Fibroblast of mammary gland (primary cell): ENCODE measurements at regions not wholly inside any gene's neighbourhood (a gene's known extent, or its start where the extent isn't known, plus 50 kb on each side); places are given as distances from the start of the nearest gene placed in this dataset.

Experiments used
- DNase-seq: peaks from one replicate; pipeline ENCODE4 v3.0.0-alpha.2; 2010; ENCODE audit warnings: low read depth
- H3K4me3 ChIP-seq: 2 replicates; pipeline ENCODE4 v1.5.1; 2011; ENCODE audit warnings: low read depth, mild to moderate bottlenecking, low read length, moderate library complexity; ENCODE audit not compliant: control insufficient read depth
- TF ChIP-seq, protein P1 (sequence below): conservative IDR thresholded peaks from 2 replicates; pipeline ENCODE4 v1.5.1; 2011; ENCODE audit warnings: low read depth, low read length, inconsistent platforms; ENCODE audit not compliant: control insufficient read depth, insufficient read depth

DNA sequence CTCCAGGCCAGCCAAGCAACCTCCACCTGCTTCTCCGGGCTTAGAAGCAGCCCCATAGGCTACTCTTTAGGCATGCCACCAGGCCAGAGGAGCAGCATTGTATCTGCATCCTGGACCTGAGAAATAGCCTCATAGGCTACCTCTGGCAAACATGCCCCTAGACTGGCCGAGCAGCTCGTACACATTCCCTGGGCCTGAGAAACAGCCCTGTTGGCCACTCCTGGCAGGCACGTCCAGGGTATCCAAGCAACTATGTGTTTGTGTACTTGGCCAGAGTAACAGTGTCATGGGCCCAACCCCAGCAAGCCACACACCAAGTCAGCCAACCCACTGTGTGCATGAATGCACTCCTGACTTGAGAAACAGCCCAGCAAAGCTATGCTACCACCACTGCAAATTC, 498.7 kb upstream of the CDIN1 start:
- DNase-seq, result no peak
- no peak overlapping the region for H3K4me3 ChIP-seq
- TF ChIP-seq, protein P1, sequence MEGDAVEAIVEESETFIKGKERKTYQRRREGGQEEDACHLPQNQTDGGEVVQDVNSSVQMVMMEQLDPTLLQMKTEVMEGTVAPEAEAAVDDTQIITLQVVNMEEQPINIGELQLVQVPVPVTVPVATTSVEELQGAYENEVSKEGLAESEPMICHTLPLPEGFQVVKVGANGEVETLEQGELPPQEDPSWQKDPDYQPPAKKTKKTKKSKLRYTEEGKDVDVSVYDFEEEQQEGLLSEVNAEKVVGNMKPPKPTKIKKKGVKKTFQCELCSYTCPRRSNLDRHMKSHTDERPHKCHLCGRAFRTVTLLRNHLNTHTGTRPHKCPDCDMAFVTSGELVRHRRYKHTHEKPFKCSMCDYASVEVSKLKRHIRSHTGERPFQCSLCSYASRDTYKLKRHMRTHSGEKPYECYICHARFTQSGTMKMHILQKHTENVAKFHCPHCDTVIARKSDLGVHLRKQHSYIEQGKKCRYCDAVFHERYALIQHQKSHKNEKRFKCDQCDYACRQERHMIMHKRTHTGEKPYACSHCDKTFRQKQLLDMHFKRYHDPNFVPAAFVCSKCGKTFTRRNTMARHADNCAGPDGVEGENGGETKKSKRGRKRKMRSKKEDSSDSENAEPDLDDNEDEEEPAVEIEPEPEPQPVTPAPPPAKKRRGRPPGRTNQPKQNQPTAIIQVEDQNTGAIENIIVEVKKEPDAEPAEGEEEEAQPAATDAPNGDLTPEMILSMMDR, result no peak

DNA sequence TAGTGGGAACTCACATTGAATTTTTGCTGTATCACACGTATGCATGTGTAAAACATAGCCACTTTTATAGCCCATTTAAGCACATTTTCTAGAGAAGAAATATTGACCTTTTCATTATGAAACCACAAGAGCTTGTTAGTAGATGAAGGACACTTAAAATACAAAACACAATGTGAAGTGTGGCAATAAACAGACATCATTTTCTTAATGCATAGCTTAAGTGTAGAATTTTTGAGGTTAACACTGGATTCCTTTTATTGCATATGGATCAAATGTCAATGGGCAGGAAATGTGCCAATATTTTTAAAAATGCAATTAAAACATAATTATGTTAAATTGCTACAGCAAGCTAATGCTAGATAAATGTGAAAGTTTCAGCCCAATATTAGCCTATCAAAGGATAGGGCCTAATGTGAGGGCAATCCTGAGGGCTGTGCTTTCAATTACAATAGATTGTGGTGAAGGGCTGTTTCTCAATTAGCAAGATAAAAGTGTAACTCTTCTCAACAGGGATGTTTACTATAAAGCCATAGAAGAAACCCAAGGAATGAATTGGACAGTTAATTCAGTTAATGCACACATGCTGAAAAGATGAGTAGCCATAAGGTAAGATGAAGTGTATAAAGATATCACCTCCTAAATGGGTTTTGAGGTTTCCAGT, 489.0 kb upstream of the CDIN1 start:
- H3K4me3 ChIP-seq, result no peak overlapping the region
- DNase-seq, result no peak
- TF ChIP-seq, protein P1, result no peak

DNA sequence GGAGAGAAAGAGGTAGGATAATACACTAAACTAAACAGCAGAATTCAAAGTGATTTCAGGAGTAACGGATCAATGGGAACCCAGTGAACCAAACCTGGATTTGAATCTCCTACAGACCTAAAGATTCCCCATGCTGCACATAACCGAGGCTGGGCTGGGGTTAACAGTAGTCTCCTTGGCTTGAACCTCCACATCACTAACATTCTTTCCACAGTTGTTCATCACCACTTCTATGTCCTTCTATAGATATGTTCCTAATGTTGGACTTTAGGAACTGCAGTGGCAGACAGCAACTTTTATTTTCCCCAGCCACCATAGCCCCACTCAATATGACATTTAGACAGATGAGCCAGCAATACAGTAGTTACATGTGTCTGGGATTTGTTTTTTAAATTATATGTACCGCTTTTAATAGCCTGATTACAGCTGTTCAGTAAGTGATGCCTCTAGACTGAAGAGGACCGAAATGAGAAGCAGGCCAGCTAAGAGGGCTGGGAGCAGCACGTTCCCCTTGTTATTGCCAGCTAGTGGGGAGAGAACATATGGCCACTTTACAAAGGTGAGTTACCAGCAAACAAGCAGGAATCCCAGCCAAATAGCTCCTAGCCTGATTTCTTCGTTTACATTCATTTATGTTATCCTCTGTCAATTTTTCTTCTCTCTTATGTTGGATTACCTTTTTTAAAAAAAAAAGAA, 472.6 kb upstream of the CDIN1 start:
- no peak overlapping the region for H3K4me3 ChIP-seq
- TF ChIP-seq, protein P1, result no peak
- DNase-seq, result no peak

DNA sequence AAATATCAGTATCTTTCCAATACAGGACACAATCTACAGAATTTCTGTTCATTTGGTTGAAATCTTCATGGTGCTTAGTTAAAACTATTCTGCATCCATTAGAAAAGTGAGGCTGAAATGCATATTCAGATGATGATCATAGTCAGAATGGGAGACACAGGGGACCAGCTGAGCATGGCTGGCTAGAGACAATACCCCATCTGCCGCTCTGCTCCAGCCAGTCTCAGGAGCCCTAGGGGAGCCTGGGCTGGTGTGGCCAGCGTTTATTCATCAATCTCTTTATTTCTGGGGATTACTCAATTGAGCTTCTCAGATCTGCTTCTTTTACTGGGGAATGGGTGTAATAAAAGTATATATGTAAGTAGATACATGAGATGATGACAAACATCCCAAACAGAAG, 470.9 kb upstream of the CDIN1 start:
- TF ChIP-seq, protein P1, result no peak
- no peak overlapping the region for H3K4me3 ChIP-seq
- DNase-seq, result no peak

DNA sequence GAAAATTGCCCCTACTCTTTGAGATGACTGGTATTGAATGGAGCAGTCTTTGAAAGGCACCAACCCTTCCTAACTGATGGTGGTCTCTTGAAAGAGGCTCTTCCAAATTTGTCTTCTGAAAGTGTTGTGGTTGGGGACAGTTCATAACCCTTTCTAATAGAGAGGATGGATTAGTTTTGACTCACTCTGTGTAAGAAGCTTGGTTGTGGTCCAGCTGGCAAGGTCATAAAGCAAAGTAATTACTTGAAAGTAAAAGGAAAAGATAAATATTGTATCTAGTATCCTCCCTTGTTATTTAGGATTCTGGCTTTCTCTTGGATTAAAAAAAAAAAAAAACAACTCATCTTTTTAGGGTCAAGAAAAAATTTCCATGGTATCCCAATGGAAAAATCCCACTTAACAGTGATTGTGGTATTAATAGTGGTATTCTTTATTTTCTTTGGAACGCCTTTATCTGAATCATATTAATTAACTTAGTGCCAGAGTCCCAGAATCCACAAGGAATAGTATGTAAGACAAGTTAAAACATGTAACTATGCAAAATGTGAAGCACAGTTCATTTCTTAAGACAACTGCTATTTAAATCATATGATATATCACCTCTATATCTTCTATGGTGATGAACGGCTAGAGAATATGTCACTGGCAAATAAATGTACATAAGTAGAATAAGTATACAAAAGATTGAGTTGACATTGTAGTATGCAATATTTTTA, 469.3 kb upstream of the CDIN1 start:
- H3K4me3 ChIP-seq, result no peak overlapping the region
- TF ChIP-seq, protein P1, result no peak
- peak; percentile 91 for DNase-seq

DNA sequence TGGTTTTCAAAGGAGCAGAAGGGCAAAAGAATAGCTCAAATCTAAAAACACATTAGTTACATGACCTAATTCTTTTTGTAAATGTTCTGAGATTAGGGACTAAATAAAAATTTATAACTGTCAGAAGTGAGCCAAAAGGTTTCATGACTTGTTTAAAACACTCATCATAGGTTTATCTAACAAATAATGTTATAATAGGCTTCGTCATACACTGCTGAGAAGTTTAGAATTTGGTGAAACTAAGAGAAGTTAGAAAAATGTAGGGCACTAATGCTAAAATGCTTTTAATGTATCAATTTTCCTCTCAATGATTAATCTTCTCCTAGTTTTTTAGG, 468.8 kb upstream of the CDIN1 start:
- no peak overlapping the region for H3K4me3 ChIP-seq
- TF ChIP-seq, protein P1, result no peak
- DNase-seq, result peak; percentile 26
